ENCODE measurements at regions not wholly inside any gene's neighbourhood (a gene's known extent, or its start where the extent isn't known, plus 50 kb on each side); places are given as distances from the start of the nearest gene placed in this dataset.

DNA sequence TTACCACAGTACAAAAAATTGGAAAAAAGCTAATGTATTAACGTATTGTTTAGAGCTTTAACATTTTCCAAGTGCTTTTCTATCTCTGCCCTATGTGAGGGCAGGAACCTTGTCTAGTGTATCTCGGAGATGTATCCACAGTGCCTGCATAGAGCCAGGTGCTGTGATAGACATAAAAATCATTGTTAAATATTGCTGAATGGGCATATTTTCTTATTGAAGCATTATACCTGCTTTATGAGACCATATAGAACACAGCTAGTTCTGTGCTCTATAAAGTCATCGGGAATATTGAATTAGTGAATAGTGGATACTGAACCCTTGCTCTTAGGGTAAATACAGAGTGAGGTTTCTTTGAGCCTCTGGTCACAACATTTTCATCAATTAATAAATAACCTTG is 163.0 kb downstream of the RNF144B start:
- Histone ChIP-seq H3K27me3 (ENCODE audit: insufficient read depth, low read depth, low read length) (no peaks in the 10 kb centered on the region), H4K20me1 (ENCODE audit: insufficient read depth) (no peaks in the 10 kb centered on the region), H2AFZ (ENCODE audit: low read depth, low read length) (no peak overlapping the region), H3K9ac (ENCODE audit: low read length) (no peak overlapping the region), H3K9me2 (ENCODE audit: insufficient read depth, low read length) (no peaks in the 10 kb centered on the region), H3K4me2 (ENCODE audit: low read length) (no peak overlapping the region), H3K4me3 (ENCODE audit: low read length) (no peak overlapping the region), H3K9me3 (ENCODE audit: low read length) (no peaks in the 10 kb centered on the region), H3F3A (ENCODE audit: insufficient read depth, low read length, poor library complexity, severe bottlenecking) (no peaks in the 10 kb centered on the region), H3K27ac (ENCODE audit: low read length) (no peak overlapping the region), H3K36me3 (ENCODE audit: insufficient read depth, low read length) (no peaks in the 10 kb centered on the region), H3K79me2 (replicated peaks; ENCODE audit: insufficient read depth, low read length) (no peaks in the 10 kb centered on the region)
- no peak for TF ChIP-seq SMC3 (conservative IDR thresholded peaks at IDR 0.05; ENCODE audit: poor library complexity)
- no peak for TF ChIP-seq RAD21 (conservative IDR thresholded peaks at IDR 0.05)
- TF ChIP-seq EP300 (conservative IDR thresholded peaks at IDR 0.05; ENCODE audit: poor library complexity, severe bottlenecking), result no peak
- TF ChIP-seq, protein P1, sequence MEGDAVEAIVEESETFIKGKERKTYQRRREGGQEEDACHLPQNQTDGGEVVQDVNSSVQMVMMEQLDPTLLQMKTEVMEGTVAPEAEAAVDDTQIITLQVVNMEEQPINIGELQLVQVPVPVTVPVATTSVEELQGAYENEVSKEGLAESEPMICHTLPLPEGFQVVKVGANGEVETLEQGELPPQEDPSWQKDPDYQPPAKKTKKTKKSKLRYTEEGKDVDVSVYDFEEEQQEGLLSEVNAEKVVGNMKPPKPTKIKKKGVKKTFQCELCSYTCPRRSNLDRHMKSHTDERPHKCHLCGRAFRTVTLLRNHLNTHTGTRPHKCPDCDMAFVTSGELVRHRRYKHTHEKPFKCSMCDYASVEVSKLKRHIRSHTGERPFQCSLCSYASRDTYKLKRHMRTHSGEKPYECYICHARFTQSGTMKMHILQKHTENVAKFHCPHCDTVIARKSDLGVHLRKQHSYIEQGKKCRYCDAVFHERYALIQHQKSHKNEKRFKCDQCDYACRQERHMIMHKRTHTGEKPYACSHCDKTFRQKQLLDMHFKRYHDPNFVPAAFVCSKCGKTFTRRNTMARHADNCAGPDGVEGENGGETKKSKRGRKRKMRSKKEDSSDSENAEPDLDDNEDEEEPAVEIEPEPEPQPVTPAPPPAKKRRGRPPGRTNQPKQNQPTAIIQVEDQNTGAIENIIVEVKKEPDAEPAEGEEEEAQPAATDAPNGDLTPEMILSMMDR (IDR thresholded peaks at IDR 0.05; ENCODE audit: poor library complexity, severe bottlenecking), result no peak
- no peak for TF ChIP-seq MXI1 (conservative IDR thresholded peaks at IDR 0.05; ENCODE audit: poor library complexity, severe bottlenecking)
- TF ChIP-seq EZH2 (IDR thresholded peaks at IDR 0.05; ENCODE audit: borderline replicate concordance, insufficient read depth, low read length, poor library complexity, severe bottlenecking), result no peak

DNA sequence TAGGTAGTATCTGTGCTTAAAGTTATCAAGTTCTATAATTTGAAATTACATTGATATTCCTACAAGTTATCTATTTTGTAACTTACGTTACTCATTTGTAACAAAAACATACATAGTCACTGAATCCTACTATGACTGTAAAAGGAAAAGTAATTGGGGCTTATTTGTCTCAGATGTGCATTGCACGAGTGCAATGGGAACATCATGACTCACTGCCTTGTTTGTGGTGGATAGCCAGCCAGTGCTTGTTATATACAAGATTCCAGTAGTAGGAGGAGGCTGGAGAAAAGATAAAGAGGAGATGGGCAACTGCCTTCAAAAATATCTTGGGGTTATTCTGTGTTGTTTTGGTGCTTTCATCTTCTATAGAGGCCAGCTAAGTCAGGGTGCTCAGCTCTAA is 164.1 kb downstream of the RNF144B start:
- Histone ChIP-seq H3K9me2 (ENCODE audit: insufficient read depth, low read length) (no peaks in the 10 kb centered on the region), H3K79me2 (replicated peaks; ENCODE audit: insufficient read depth, low read length) (no peaks in the 10 kb centered on the region), H3K9ac (ENCODE audit: low read length) (no peak overlapping the region), H3K4me3 (ENCODE audit: low read length) (no peak overlapping the region), H3F3A (ENCODE audit: insufficient read depth, low read length, poor library complexity, severe bottlenecking) (no peaks in the 10 kb centered on the region), H3K27ac (ENCODE audit: low read length) (no peak overlapping the region), H2AFZ (ENCODE audit: low read depth, low read length) (no peak overlapping the region), H3K4me2 (ENCODE audit: low read length) (no peak overlapping the region), H3K9me3 (ENCODE audit: low read length) (no peaks in the 10 kb centered on the region), H3K36me3 (ENCODE audit: insufficient read depth, low read length) (no peaks in the 10 kb centered on the region), H3K27me3 (ENCODE audit: insufficient read depth, low read depth, low read length) (no peaks in the 10 kb centered on the region), H4K20me1 (ENCODE audit: insufficient read depth) (no peaks in the 10 kb centered on the region)
- TF ChIP-seq, protein P1 (IDR thresholded peaks at IDR 0.05; ENCODE audit: poor library complexity, severe bottlenecking), result no peak
- TF ChIP-seq MXI1 (conservative IDR thresholded peaks at IDR 0.05; ENCODE audit: poor library complexity, severe bottlenecking) (no peak), SMC3 (conservative IDR thresholded peaks at IDR 0.05; ENCODE audit: poor library complexity) (no peak), RAD21 (conservative IDR thresholded peaks at IDR 0.05) (no peak), EZH2 (IDR thresholded peaks at IDR 0.05; ENCODE audit: borderline replicate concordance, insufficient read depth, low read length, poor library complexity, severe bottlenecking) (no peak)

DNA sequence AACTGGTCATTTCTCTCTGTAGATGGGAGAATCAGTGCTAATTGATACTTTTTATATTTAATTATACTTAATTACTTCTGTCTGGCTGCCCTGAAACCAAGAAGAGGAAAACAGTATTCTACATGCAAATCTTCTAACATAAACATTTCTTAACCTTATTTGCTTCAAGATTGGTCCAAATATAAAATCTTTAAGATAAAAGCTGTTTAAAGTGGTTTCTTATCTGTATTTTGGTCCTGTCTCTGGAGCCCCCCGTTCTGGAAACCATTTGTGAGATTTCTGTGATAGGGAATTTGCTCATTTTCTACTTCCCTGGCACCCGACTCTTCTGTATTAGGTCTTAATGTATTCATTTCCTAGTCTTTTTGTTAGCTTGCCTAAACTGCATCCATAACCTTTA is 168.6 kb downstream of the RNF144B start:
- Histone ChIP-seq H3K4me2 (ENCODE audit: low read length) (no peak overlapping the region), H3K9me2 (ENCODE audit: insufficient read depth, low read length) (no peaks in the 10 kb centered on the region), H3K4me3 (ENCODE audit: low read length) (no peak overlapping the region), H3K9ac (ENCODE audit: low read length) (no peak overlapping the region), H3F3A (ENCODE audit: insufficient read depth, low read length, poor library complexity, severe bottlenecking) (no peaks in the 10 kb centered on the region), H2AFZ (ENCODE audit: low read depth, low read length) (no peak overlapping the region), H3K79me2 (replicated peaks; ENCODE audit: insufficient read depth, low read length) (no peaks in the 10 kb centered on the region), H3K36me3 (ENCODE audit: insufficient read depth, low read length) (no peaks in the 10 kb centered on the region), H3K9me3 (ENCODE audit: low read length) (no peaks in the 10 kb centered on the region), H4K20me1 (ENCODE audit: insufficient read depth) (no peaks in the 10 kb centered on the region), H3K27me3 (ENCODE audit: insufficient read depth, low read depth, low read length) (no peaks in the 10 kb centered on the region), H3K27ac (ENCODE audit: low read length) (no peak overlapping the region)
- TF ChIP-seq POLR2AphosphoS5 (IDR thresholded peaks at IDR 0.05), result no peak
- no peak for TF ChIP-seq SMC3 (conservative IDR thresholded peaks at IDR 0.05; ENCODE audit: poor library complexity)
- no peak for TF ChIP-seq EZH2 (IDR thresholded peaks at IDR 0.05; ENCODE audit: borderline replicate concordance, insufficient read depth, low read length, poor library complexity, severe bottlenecking)
- no peak for TF ChIP-seq TAF1 (IDR thresholded peaks at IDR 0.05; ENCODE audit: low read depth)
- TF ChIP-seq RAD21 (conservative IDR thresholded peaks at IDR 0.05), result no peak
- no peak for TF ChIP-seq EP300 (conservative IDR thresholded peaks at IDR 0.05; ENCODE audit: poor library complexity, severe bottlenecking)
- TF ChIP-seq, protein P1 (IDR thresholded peaks at IDR 0.05; ENCODE audit: poor library complexity, severe bottlenecking), result no peak
- TF ChIP-seq, protein P2, sequence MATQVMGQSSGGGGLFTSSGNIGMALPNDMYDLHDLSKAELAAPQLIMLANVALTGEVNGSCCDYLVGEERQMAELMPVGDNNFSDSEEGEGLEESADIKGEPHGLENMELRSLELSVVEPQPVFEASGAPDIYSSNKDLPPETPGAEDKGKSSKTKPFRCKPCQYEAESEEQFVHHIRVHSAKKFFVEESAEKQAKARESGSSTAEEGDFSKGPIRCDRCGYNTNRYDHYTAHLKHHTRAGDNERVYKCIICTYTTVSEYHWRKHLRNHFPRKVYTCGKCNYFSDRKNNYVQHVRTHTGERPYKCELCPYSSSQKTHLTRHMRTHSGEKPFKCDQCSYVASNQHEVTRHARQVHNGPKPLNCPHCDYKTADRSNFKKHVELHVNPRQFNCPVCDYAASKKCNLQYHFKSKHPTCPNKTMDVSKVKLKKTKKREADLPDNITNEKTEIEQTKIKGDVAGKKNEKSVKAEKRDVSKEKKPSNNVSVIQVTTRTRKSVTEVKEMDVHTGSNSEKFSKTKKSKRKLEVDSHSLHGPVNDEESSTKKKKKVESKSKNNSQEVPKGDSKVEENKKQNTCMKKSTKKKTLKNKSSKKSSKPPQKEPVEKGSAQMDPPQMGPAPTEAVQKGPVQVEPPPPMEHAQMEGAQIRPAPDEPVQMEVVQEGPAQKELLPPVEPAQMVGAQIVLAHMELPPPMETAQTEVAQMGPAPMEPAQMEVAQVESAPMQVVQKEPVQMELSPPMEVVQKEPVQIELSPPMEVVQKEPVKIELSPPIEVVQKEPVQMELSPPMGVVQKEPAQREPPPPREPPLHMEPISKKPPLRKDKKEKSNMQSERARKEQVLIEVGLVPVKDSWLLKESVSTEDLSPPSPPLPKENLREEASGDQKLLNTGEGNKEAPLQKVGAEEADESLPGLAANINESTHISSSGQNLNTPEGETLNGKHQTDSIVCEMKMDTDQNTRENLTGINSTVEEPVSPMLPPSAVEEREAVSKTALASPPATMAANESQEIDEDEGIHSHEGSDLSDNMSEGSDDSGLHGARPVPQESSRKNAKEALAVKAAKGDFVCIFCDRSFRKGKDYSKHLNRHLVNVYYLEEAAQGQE (IDR thresholded peaks at IDR 0.05; ENCODE audit: borderline replicate concordance), result no peak
- TF ChIP-seq MXI1 (conservative IDR thresholded peaks at IDR 0.05; ENCODE audit: poor library complexity, severe bottlenecking), result no peak
